ENCODE measurements at regions not wholly inside any gene's neighbourhood (a gene's known extent, or its start where the extent isn't known, plus 50 kb on each side); places are given as distances from the start of the nearest gene placed in this dataset.
"Not testable (repeated sequence)": the region's sequence is repeated elsewhere in the genome, so short reads cannot be mapped to it uniquely, and the experiment has no call there.

DNA sequence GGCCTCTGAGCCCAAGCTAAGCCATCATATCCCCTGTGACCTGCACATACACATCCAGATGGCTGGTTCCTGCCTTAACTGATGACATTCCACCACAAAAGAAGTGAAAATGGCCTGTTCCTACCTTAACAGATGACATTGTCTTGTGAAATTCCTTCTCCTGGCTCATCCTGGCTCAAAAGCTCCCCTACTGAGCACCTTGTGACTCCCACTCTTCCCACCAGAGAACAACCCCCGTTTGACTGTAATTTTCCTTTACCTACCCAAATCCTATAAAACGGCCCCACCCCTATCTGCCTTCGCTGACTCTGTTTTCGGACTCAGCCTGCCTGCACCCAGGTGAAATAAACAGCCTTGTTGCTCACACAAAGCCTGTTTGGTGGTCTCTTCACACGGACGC lies 2284.3 kb upstream of the AGA start:
- not testable (repeated sequence) for TF ChIP-seq ZNF274 (IDR thresholded peaks at IDR 0.05; ENCODE audit: low read depth, low read length); SUZ12 (IDR thresholded peaks at IDR 0.05; ENCODE audit: extremely low read depth, insufficient read depth, insufficient read length)

All from NT2/D1 (cell line).